Transverse colon (tissue), 4 donors: ENCODE measurements at regions not wholly inside any gene's neighbourhood (a gene's known extent, or its start where the extent isn't known, plus 50 kb on each side); places are given as distances from the start of the nearest gene placed in this dataset.

Experiments
- DNase-seq: peaks from one replicate; pipeline ENCODE4 v3.0.0-alpha.2; 2019
- H3K27ac ChIP-seq, 4 donors: fragments of 200-600 bp; sonication (generic); 2 replicates each; pipeline ENCODE4 v1.5.1; 2016 to 2018; ENCODE audit warnings: inconsistent platforms in 4 of 4
- H3K27me3 ChIP-seq: fragments of 200-600 bp; sonication (generic); 2 replicates; pipeline ENCODE4 v1.5.1; 2017; ENCODE audit warnings: inconsistent platforms
- H3K36me3 ChIP-seq, 4 donors: fragments of 200-600 bp; sonication (generic); 2 replicates each; pipeline ENCODE4 v1.5.1; 2017 to 2019; ENCODE audit warnings: inconsistent platforms in 4 of 4
- H3K4me1 ChIP-seq, 4 donors: fragments of 200-600 bp; sonication (generic); 2 replicates each; pipeline ENCODE4 v1.5.1; 2017 to 2020; ENCODE audit warnings: inconsistent platforms in 4 of 4
- H3K4me3 ChIP-seq, 4 donors: fragments of 200-600 bp; sonication (generic); 1 replicate in 1 of 4; 2 replicates in 3 of 4; pipeline versions ENCODE4 v1.5.1 to v1.6.1; 2017 to 2019; ENCODE audit warnings: inconsistent platforms in 4 of 4
- H3K9me3 ChIP-seq, 2 donors: fragments of 200-600 bp; sonication (generic); 2 replicates each; pipeline ENCODE4 v1.5.1; 2017 to 2019; ENCODE audit warnings: inconsistent platforms in 2 of 2
- CTCF ChIP-seq, 5 experiments: fragments of 200-600 bp in 3 of 5; fragments of 450-650 bp in 2 of 5; sonication (generic) in 3 of 5; IDR thresholded peaks; 1 replicate in 2 of 5; 2 replicates in 3 of 5; pipeline ENCODE4 v1.5.1; 2016 to 2017; ENCODE audit warnings: antibody characterized with exemption in 5 of 5, inconsistent platforms in 3 of 5, mild to moderate bottlenecking in 2 of 5, moderate library complexity in 1 of 5
- EP300 ChIP-seq: sonication (generic); formaldehyde crosslinking; IDR thresholded peaks from one replicate; pipeline ENCODE4 v1.6.1; 2017; ENCODE audit warnings: antibody characterized with exemption, low read depth
- POLR2A ChIP-seq: fragments of 450-650 bp; IDR thresholded peaks from one replicate; pipeline ENCODE4 v1.6.1; 2016; ENCODE audit warnings: antibody characterized with exemption, mild to moderate bottlenecking, moderate library complexity
- POLR2AphosphoS5 ChIP-seq, 3 donors: sonication (generic); formaldehyde crosslinking; IDR thresholded peaks; one replicate each; pipeline ENCODE4 v1.6.1; 2016; ENCODE audit warnings: antibody characterized with exemption in 3 of 3
- WGBS, 2 donors: methylation state at CpG; one replicate each; pipeline ENCODE4 v1.1.5; 2018; ENCODE audit warnings: low coverage in 1 of 2; 5-methylcytosine and 5-hydroxymethylcytosine counted together
- in situ Hi-C, 4 donors: fragments of 200-750 bp; cut with MboI; loops; one replicate each; pipeline versions ENCODE4 v1.15.0 to v1.15.1; 2017; ENCODE audit warnings: low sequenced_read_pairs in 3 of 4, low pct_ligation_motif_present in 1 of 4, low pct_unique_long_range_greater_than_20kb in 1 of 4
- intact Hi-C: fragments of 100-400 bp; cut with DNase I; formaldehyde crosslinking; loops from one replicate; pipeline ENCODE4 v1.15.1; 2023; ENCODE audit warnings: low total_unique reads

- TF ChIP-seq POLR2A (no peak), CTCF (IDR thresholded peaks at IDR 0.05) (no peak), EP300 (no peak), POLR2AphosphoS5 (IDR thresholded peaks at IDR 0.05) (no peak)
- no peaks in the 10 kb centered on the region for H3K36me3 ChIP-seq
- H3K4me1 ChIP-seq: no peaks in the 10 kb centered on the region
- no peak for DNase-seq
- no peaks in the 10 kb centered on the region for H3K9me3 ChIP-seq
- H3K27me3 ChIP-seq: no peaks in the 10 kb centered on the region
- WGBS, 2 donors: 88 to 100% methylated on average over 3 of the region's 3 CpGs
- in situ Hi-C loops (no loop called here), intact Hi-C loops (no loop called here)
- H3K4me3 ChIP-seq: no peak overlapping the region
- no peak overlapping the region for H3K27ac ChIP-seq
Measured at GRCh38 chr13:47179321-47179720, 282.5 kb upstream of the HTR2A start.

- no peak for DNase-seq
- TF ChIP-seq POLR2AphosphoS5 (IDR thresholded peaks at IDR 0.05): no peak
- TF ChIP-seq EP300: no peak
- no peak for TF ChIP-seq CTCF (IDR thresholded peaks at IDR 0.05)
- no peak for TF ChIP-seq POLR2A
- Histone ChIP-seq H3K4me1 (no peaks in the 10 kb centered on the region), H3K27ac (no peak overlapping the region), H3K36me3 (no peaks in the 10 kb centered on the region), H3K4me3 (no peak overlapping the region), H3K9me3 (no peaks in the 10 kb centered on the region), H3K27me3 (no peaks in the 10 kb centered on the region)
- intact Hi-C loops (no loop called here), in situ Hi-C loops (no loop called here)
- 72 to 80% methylated on average over 3 to 5 of the region's 5 CpGs for WGBS, 2 donors
Measured at GRCh38 chr13:47178090-47178950, 281.5 kb upstream of the HTR2A start.

GRCh38 chr13:47175172-47175866, 278.5 kb upstream of the HTR2A start:
- no peak for TF ChIP-seq POLR2AphosphoS5 (IDR thresholded peaks at IDR 0.05)
- in situ Hi-C loops (no loop called here), intact Hi-C loops (no loop called here)
- Histone ChIP-seq H3K4me3 (no peak overlapping the region), H3K36me3 (no peaks in the 10 kb centered on the region), H3K27me3 (no peaks in the 10 kb centered on the region), H3K27ac (no peak overlapping the region), H3K9me3 (no peaks in the 10 kb centered on the region), H3K4me1 (no peaks in the 10 kb centered on the region)
- WGBS, 2 donors: 21 to 37% methylated on average over 2 to 3 of the region's 3 CpGs
- no peak for DNase-seq

- Histone ChIP-seq H3K36me3 (no peaks in the 10 kb centered on the region), H3K4me1 (no peaks in the 10 kb centered on the region), H3K27me3 (no peaks in the 10 kb centered on the region), H3K9me3 (no peaks in the 10 kb centered on the region), H3K27ac (no peak overlapping the region), H3K4me3 (no peak overlapping the region)
- TF ChIP-seq POLR2AphosphoS5 (IDR thresholded peaks at IDR 0.05) (no peak), POLR2A (no peak), EP300 (no peak), CTCF (IDR thresholded peaks at IDR 0.05) (no peak)
- WGBS, 2 donors: 53 to 62% methylated on average over 1 of the region's 1 CpG
- in situ Hi-C loops: no loop called here
- intact Hi-C loops: no loop called here
- no peak for DNase-seq
Measured at GRCh38 chr13:47170971-47171370, 274.1 kb upstream of the HTR2A start.
